GM12892 (cell line): ENCODE measurements at regions not wholly inside any gene's neighbourhood (a gene's known extent, or its start where the extent isn't known, plus 50 kb on each side); places are given as distances from the start of the nearest gene placed in this dataset.

ENCODE experiments used
- POLR2A ChIP-seq: IDR thresholded peaks from 2 replicates; pipeline ENCODE4 v1.6.1; 2011; ENCODE audit warnings: low read depth, low read length, control low read depth
- POLR2AphosphoS5 ChIP-seq: IDR thresholded peaks from 2 replicates; pipeline ENCODE4 v1.6.1; 2011; ENCODE audit warnings: low read depth, low read length, control low read depth

GRCh38 chr1:41997153-41997552, 78.4 kb upstream of the HIVEP3 start:
- TF ChIP-seq POLR2A, result no peak
- TF ChIP-seq POLR2AphosphoS5, result no peak
